OCI-LY3 (cell line): ENCODE measurements at regions not wholly inside any gene's neighbourhood (a gene's known extent, or its start where the extent isn't known, plus 50 kb on each side); places are given as distances from the start of the nearest gene placed in this dataset.

Experiments used
- H2AFZ ChIP-seq: fragments of 200-600, 300-600 bp; shearing (Covaris generic); 2 replicates; pipeline ENCODE4 v1.6.0; 2014; ENCODE audit warnings: antibody characterized with exemption, low read depth, low read length
- H3K27ac ChIP-seq: fragments of 200-600, 300-600 bp; sonication (generic); 2 replicates; pipeline ENCODE4 v1.5.1; 2014; ENCODE audit warnings: mild to moderate bottlenecking, low read length, moderate library complexity, mixed read lengths
- H3K27me3 ChIP-seq: fragments of 200-600, 300-600 bp; sonication (generic); 2 replicates; pipeline ENCODE4 v1.6.1; 2014; ENCODE audit warnings: low read depth, low read length, mixed read lengths
- H3K36me3 ChIP-seq: fragments of 200-600, 300-600 bp; sonication (generic); replicated peaks from 2 replicates; pipeline ENCODE3; 2014; ENCODE audit warnings: low read depth, low read length, mixed read lengths
- H3K4me1 ChIP-seq: fragments of 300-600, 200-600 bp; sonication (generic); 2 replicates; pipeline ENCODE4 v1.6.1; 2014; ENCODE audit warnings: low read length, mixed read lengths
- H3K4me2 ChIP-seq: fragments of 200-600, 300-600 bp; sonication (generic); 2 replicates; pipeline ENCODE4 v1.6.1; 2014; ENCODE audit warnings: low read length, mixed read lengths
- H3K4me3 ChIP-seq: fragments of 300-600, 200-600 bp; sonication (generic); 2 replicates; pipeline ENCODE4 v1.5.1; 2014; ENCODE audit warnings: antibody characterized with exemption, mild to moderate bottlenecking, low read length, moderate library complexity
- H3K79me2 ChIP-seq: fragments of 300-600, 200-600 bp; shearing (Covaris generic); 2 replicates; pipeline ENCODE4 v1.6.1; 2014; ENCODE audit warnings: mild to moderate bottlenecking, low read length, mixed read lengths
- H3K9ac ChIP-seq: fragments of 300-600, 200-600 bp; shearing (Covaris generic); 2 replicates; pipeline ENCODE4 v1.6.0; 2014; ENCODE audit warnings: mild to moderate bottlenecking, low read length, moderate library complexity
- H3K9me3 ChIP-seq: fragments of 200-600, 300-600 bp; shearing (Covaris generic); 2 replicates; pipeline ENCODE4 v1.6.1; 2014; ENCODE audit warnings: low read length, mixed read lengths; ENCODE audit not compliant: insufficient read depth
- H4K20me1 ChIP-seq: fragments of 200-600, 300-600 bp; sonication (generic); 2 replicates; pipeline ENCODE4 v1.6.1; 2016; ENCODE audit warnings: low read length, mixed read lengths; ENCODE audit not compliant: insufficient read depth
- CTCF ChIP-seq: fragments of 200-600, 300-600 bp; sonication (generic); IDR thresholded peaks from 2 replicates; pipeline ENCODE4 v1.5.1; 2014; ENCODE audit warnings: antibody characterized with exemption, low read length, low read depth
- EZH2phosphoT487 ChIP-seq: fragments of 200-600 bp; shearing (Covaris generic); IDR thresholded peaks from 2 replicates; pipeline ENCODE4 v1.6.1; 2018; ENCODE audit warnings: antibody characterized with exemption, mixed run types, low read depth

- TF ChIP-seq CTCF (no peak), EZH2phosphoT487 (no peak)
- no peaks in the 10 kb centered on the region for H3K27me3 ChIP-seq
- no peaks in the 10 kb centered on the region for H3K79me2 ChIP-seq
- H3K4me3 ChIP-seq: no peak overlapping the region
- H3K4me1 ChIP-seq: no peaks in the 10 kb centered on the region
- no peak overlapping the region for H3K4me2 ChIP-seq
- H3K9me3 ChIP-seq: no peaks in the 10 kb centered on the region
- H3K27ac ChIP-seq: no peak overlapping the region
- no peaks in the 10 kb centered on the region for H3K36me3 ChIP-seq
- H4K20me1 ChIP-seq: no peaks in the 10 kb centered on the region
- no peak overlapping the region for H3K9ac ChIP-seq
- H2AFZ ChIP-seq: no peak overlapping the region
Observed at GRCh38 chr18:54521846-54522245, 69.2 kb upstream of the DYNAP start.

- Histone ChIP-seq H3K36me3 (no peaks in the 10 kb centered on the region), H3K4me1 (no peaks in the 10 kb centered on the region), H3K27ac (no peak overlapping the region), H3K9ac (no peak overlapping the region), H3K9me3 (no peaks in the 10 kb centered on the region), H3K4me3 (no peak overlapping the region), H3K4me2 (no peak overlapping the region), H3K79me2 (no peaks in the 10 kb centered on the region), H2AFZ (no peak overlapping the region), H4K20me1 (no peaks in the 10 kb centered on the region), H3K27me3 (no peaks in the 10 kb centered on the region)
- TF ChIP-seq EZH2phosphoT487: no peak
- no peak for TF ChIP-seq CTCF
Observed at GRCh38 chr18:54528942-54529376, 62.1 kb upstream of the DYNAP start.

GRCh38 chr18:54529444-54529843, 61.6 kb upstream of the DYNAP start:
- Histone ChIP-seq H3K4me1 (no peaks in the 10 kb centered on the region), H3K4me3 (no peak overlapping the region), H3K4me2 (no peak overlapping the region), H4K20me1 (no peaks in the 10 kb centered on the region), H3K9ac (no peak overlapping the region), H3K36me3 (no peaks in the 10 kb centered on the region), H3K79me2 (no peaks in the 10 kb centered on the region), H3K9me3 (no peaks in the 10 kb centered on the region), H2AFZ (no peak overlapping the region), H3K27me3 (no peaks in the 10 kb centered on the region), H3K27ac (no peak overlapping the region)
- no peak for TF ChIP-seq EZH2phosphoT487
- no peak for TF ChIP-seq CTCF

- Histone ChIP-seq H3K4me3 (no peak overlapping the region), H4K20me1 (no peaks in the 10 kb centered on the region), H3K9ac (no peak overlapping the region), H3K4me1 (no peaks in the 10 kb centered on the region), H3K36me3 (no peaks in the 10 kb centered on the region), H3K79me2 (no peaks in the 10 kb centered on the region), H3K9me3 (no peaks in the 10 kb centered on the region), H2AFZ (no peak overlapping the region), H3K4me2 (no peak overlapping the region), H3K27ac (no peak overlapping the region), H3K27me3 (no peaks in the 10 kb centered on the region)
- TF ChIP-seq EZH2phosphoT487: no peak
- TF ChIP-seq CTCF: no peak
Observed at GRCh38 chr18:54530285-54530684, 60.8 kb upstream of the DYNAP start.
